ENCODE measurements at regions not wholly inside any gene's neighbourhood (a gene's known extent, or its start where the extent isn't known, plus 50 kb on each side); places are given as distances from the start of the nearest gene placed in this dataset.

- WGBS, 2 experiments (ENCODE audit: insufficient coverage in 1 of 2, insufficient read length in 1 of 2) = 44 to 59% methylated on average over 6 to 16 of the region's 16 CpGs
- H3K9ac ChIP-seq (ENCODE audit: extremely low read depth, low read length, poor library complexity, severe bottlenecking) = no peak overlapping the region
- H3K9me3 ChIP-seq (ENCODE audit: control insufficient read depth, low read length) = no peaks in the 10 kb centered on the region
- TF ChIP-seq CTCF (conservative IDR thresholded peaks at IDR 0.05) = no peak
- Mint-ChIP-seq H3K9me3 (no peaks in the 10 kb centered on the region), H3K4me3 (peak overlapping the region; percentile 53), H3K4me1 (peaks cover 19% of the 10 kb centered on the region), H3K27ac (peak overlapping the region; percentile 91), H3K27me3 (ENCODE audit: insufficient read depth) (peaks cover 36% of the 10 kb centered on the region), H3K36me3 (ENCODE audit: low read depth) (no peaks in the 10 kb centered on the region)
- H3K4me1 ChIP-seq (ENCODE audit: control insufficient read depth, insufficient read depth, low read length) = no peaks in the 10 kb centered on the region
- no peak overlapping the region for H3K4me3 ChIP-seq (ENCODE audit: low read length)
- H3K36me3 ChIP-seq (ENCODE audit: control insufficient read depth, insufficient read depth, low read length) = no peaks in the 10 kb centered on the region
- DNase-seq = no peak
- H3K27ac ChIP-seq (ENCODE audit: low read depth, low read length) = peak overlapping the region; percentile 95
- no peaks in the 10 kb centered on the region for H3K27me3 ChIP-seq (ENCODE audit: control insufficient read depth, insufficient read depth, low read length, poor library complexity, severe bottlenecking)
Measured at GRCh38 chr18:75638223-75638775, 210.8 kb upstream of the SMIM21 start.

DNA sequence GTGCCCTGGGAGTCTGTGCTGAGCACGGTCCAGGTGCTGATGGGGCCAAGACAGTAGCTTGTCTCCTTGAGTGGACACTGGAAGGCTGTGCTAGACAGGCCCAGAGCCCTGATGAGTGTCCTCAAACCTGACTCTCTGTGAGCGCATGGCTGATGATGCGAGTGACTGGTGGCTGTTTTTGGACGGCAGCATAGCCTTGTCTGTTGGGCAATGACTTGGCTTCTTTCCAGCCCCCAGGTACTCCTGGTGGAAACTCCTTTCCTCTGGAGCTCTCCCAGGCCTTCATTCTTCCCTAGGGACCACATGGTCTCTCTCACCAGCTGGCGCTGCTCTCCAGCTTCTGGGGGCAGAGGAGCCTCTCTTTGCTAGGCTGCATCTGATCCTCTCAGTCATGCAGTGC lies 207.6 kb upstream of the SMIM21 start:
- no peaks in the 10 kb centered on the region for H3K9me3 ChIP-seq (ENCODE audit: control insufficient read depth, low read length)
- no peak overlapping the region for H3K27ac Mint-ChIP-seq
- no peaks in the 10 kb centered on the region for H3K4me1 ChIP-seq (ENCODE audit: control insufficient read depth, insufficient read depth, low read length)
- peaks cover 30% of the 10 kb centered on the region for H3K27me3 Mint-ChIP-seq (ENCODE audit: insufficient read depth)
- WGBS, 2 experiments (ENCODE audit: insufficient coverage in 1 of 2, insufficient read length in 1 of 2) = 93 to 95% methylated on average over 4 to 5 of the region's 5 CpGs
- H3K36me3 Mint-ChIP-seq (ENCODE audit: low read depth) = no peaks in the 10 kb centered on the region
- no peaks in the 10 kb centered on the region for H3K9me3 Mint-ChIP-seq
- H3K27ac ChIP-seq (ENCODE audit: low read depth, low read length) = no peak overlapping the region
- H3K27me3 ChIP-seq (ENCODE audit: control insufficient read depth, insufficient read depth, low read length, poor library complexity, severe bottlenecking) = no peaks in the 10 kb centered on the region
- H3K4me1 Mint-ChIP-seq = peaks cover 11% of the 10 kb centered on the region
- TF ChIP-seq CTCF (conservative IDR thresholded peaks at IDR 0.05) = no peak
- DNase-seq = no peak
- no peak overlapping the region for H3K9ac ChIP-seq (ENCODE audit: extremely low read depth, low read length, poor library complexity, severe bottlenecking)
- H3K4me3 ChIP-seq (ENCODE audit: low read length) = no peak overlapping the region
- no peaks in the 10 kb centered on the region for H3K36me3 ChIP-seq (ENCODE audit: control insufficient read depth, insufficient read depth, low read length)
- H3K4me3 Mint-ChIP-seq = no peak overlapping the region

GRCh38 chr18:75625966-75626365 lies 198.5 kb upstream of the SMIM21 start:
- Mint-ChIP-seq H3K4me1 (no peaks in the 10 kb centered on the region), H3K9me3 (peaks cover 7% of the 10 kb centered on the region), H3K27me3 (ENCODE audit: insufficient read depth) (peaks cover 3% of the 10 kb centered on the region), H3K27ac (no peak overlapping the region), H3K4me3 (no peak overlapping the region), H3K36me3 (ENCODE audit: low read depth) (no peaks in the 10 kb centered on the region)
- Histone ChIP-seq H3K27ac (ENCODE audit: low read depth, low read length) (no peak overlapping the region), H3K9ac (ENCODE audit: extremely low read depth, low read length, poor library complexity, severe bottlenecking) (no peak overlapping the region), H3K27me3 (ENCODE audit: control insufficient read depth, insufficient read depth, low read length, poor library complexity, severe bottlenecking) (no peaks in the 10 kb centered on the region), H3K36me3 (ENCODE audit: control insufficient read depth, insufficient read depth, low read length) (no peaks in the 10 kb centered on the region), H3K9me3 (ENCODE audit: control insufficient read depth, low read length) (no peaks in the 10 kb centered on the region), H3K4me3 (ENCODE audit: low read length) (no peak overlapping the region), H3K4me1 (ENCODE audit: control insufficient read depth, insufficient read depth, low read length) (no peaks in the 10 kb centered on the region)
- WGBS, 2 experiments (ENCODE audit: insufficient coverage in 1 of 2, insufficient read length in 1 of 2) = 92 to 94% methylated on average over 5 of the region's 5 CpGs
- TF ChIP-seq CTCF (conservative IDR thresholded peaks at IDR 0.05) = no peak
- DNase-seq = no peak

All from endodermal cell (in vitro differentiated cells).